Esophagus squamous epithelium (tissue), 4 donors: ENCODE measurements at regions not wholly inside any gene's neighbourhood (a gene's known extent, or its start where the extent isn't known, plus 50 kb on each side); places are given as distances from the start of the nearest gene placed in this dataset.

ENCODE experiments used
- CTCF ChIP-seq, 6 experiments: fragments of 450-650 bp in 4 of 6; fragments of 200-600 bp in 2 of 6; sonication (generic) in 2 of 6; IDR thresholded peaks; one replicate each; pipeline ENCODE4 v1.5.1; 2016 to 2019; ENCODE audit warnings: antibody characterized with exemption in 6 of 6, mild to moderate bottlenecking in 4 of 6, moderate library complexity in 4 of 6
- POLR2A ChIP-seq, 4 donors: fragments of 450-650 bp; IDR thresholded peaks; one replicate each; pipeline ENCODE4 v1.6.1; 2017; ENCODE audit warnings: antibody characterized with exemption in 4 of 4, mild to moderate bottlenecking in 4 of 4, moderate library complexity in 3 of 4

- TF ChIP-seq CTCF (IDR thresholded peaks at IDR 0.05) (no peak), POLR2A (IDR thresholded peaks at IDR 0.05) (no peak)
Observed at GRCh38 chr5:82925061-82925411, 152.2 kb downstream of the TMEM167A start.
